ENCODE measurements at regions not wholly inside any gene's neighbourhood (a gene's known extent, or its start where the extent isn't known, plus 50 kb on each side); places are given as distances from the start of the nearest gene placed in this dataset.

- TF ChIP-seq RARB (CRISPR knock-in tag; IDR thresholded peaks at IDR 0.05): no peak
- no peak for TF ChIP-seq OSR1 (CRISPR knock-in tag; IDR thresholded peaks at IDR 0.05)
- TF ChIP-seq CSDC2 (CRISPR knock-in tag; IDR thresholded peaks at IDR 0.05): no peak
- TF ChIP-seq ZNF565 (CRISPR knock-in tag; conservative IDR thresholded peaks at IDR 0.05; ENCODE audit: low read depth): no peak
- no peak for TF ChIP-seq ZFP30 (CRISPR knock-in tag; IDR thresholded peaks at IDR 0.05)
- no peak for TF ChIP-seq ZFP3 (CRISPR knock-in tag; IDR thresholded peaks at IDR 0.05)
- TF ChIP-seq PPARA (CRISPR knock-in tag; IDR thresholded peaks at IDR 0.05; ENCODE audit: borderline replicate concordance): no peak
- TF ChIP-seq ZNF8 (CRISPR knock-in tag; IDR thresholded peaks at IDR 0.05): no peak
- TF ChIP-seq ARNTL (CRISPR knock-in tag; IDR thresholded peaks at IDR 0.05; ENCODE audit: borderline replicate concordance, low read depth): no peak
- no peak for TF ChIP-seq PATZ1 (CRISPR knock-in tag; IDR thresholded peaks at IDR 0.05; ENCODE audit: borderline replicate concordance)
Observed at GRCh38 chr5:154663424-154663823, 91.8 kb upstream of the LARP1 start.
